Erythroblast (primary cell): ENCODE measurements at regions not wholly inside any gene's neighbourhood (a gene's known extent, or its start where the extent isn't known, plus 50 kb on each side); places are given as distances from the start of the nearest gene placed in this dataset.
"Not testable (repeated sequence)": the region's sequence is repeated elsewhere in the genome, so short reads cannot be mapped to it uniquely, and the experiment has no call there.

Experiments
- DNase-seq, 2 experiments: peaks; one replicate each; lab custom pipeline; 2025; lab: John Stamatoyannopoulos, UW
- GATA1 ChIP-seq: IDR thresholded peaks from 2 replicates; pipeline ENCODE4 v1.6.1; 2011; ENCODE audit warnings: low read depth, mild to moderate bottlenecking, control low read depth, low read length, moderate library complexity
- POLR2A ChIP-seq: IDR thresholded peaks from 2 replicates; pipeline ENCODE4 v1.6.1; 2011; ENCODE audit warnings: mild to moderate bottlenecking, low read length

- TF ChIP-seq GATA1 = no peak
- no peak for DNase-seq
Measured at GRCh38 chr2:41024816-41025215, 572.9 kb upstream of the SLC8A1 start.

DNA sequence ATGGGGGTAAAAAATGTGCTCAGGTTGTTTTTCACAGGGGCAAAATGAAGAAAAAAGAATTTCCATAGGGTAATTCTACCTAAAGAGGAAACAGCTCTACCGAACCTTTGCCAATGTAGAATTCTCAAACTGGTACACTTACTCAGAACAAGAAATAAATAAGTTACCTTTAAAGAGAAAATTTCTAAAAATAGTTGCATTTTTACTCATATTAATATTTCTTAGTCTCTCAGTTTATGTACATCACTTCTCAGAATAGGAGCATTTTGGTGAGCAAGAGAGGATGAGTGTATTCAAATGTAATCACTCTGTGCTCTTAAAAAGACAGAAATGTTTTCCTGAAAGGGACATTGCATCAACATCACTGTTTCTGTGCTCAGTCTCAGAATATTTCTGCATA is 574.7 kb upstream of the SLC8A1 start:
- DNase-seq = no peak
- TF ChIP-seq GATA1 (no peak), POLR2A (no peak)

DNA sequence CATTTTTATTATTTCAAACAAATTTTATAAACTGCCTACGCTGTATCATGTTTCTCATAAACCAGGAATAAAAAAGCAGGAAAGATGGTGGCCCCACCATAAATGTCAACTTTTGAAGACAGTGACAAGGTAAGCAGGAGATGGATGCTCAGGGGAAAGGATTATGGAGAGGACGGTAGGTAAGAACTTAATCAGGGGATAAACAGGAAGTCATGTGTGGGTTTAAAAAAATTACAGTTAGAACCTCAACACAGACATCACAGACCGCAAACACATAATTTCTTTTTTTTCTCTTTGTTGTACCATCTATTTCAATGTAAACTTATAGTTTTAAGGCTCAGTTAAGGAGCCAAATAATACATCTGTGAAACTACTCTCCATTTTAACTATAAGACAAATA is 575.2 kb upstream of the SLC8A1 start:
- DNase-seq = no peak
- no peak for TF ChIP-seq POLR2A
- no peak for TF ChIP-seq GATA1

DNA sequence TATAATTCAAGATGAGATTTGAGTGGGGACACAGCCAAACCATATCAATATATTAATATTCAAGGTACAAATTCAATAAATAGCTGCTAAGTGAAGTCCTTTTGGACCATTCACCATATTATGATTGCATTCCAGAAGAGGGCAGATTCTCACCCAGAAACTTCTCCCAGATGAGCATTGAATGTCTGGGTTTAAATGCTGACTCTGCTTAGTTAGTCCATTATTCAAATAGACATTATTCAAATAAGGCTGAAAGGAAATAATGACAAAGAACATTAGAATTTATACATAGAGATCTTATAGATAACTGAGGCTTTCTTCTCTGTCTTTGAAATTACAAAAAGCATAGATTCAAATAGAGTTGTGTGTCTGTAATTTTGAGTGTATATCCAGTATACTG is 579.4 kb upstream of the SLC8A1 start:
- no peak for DNase-seq
- no peak for TF ChIP-seq GATA1

DNA sequence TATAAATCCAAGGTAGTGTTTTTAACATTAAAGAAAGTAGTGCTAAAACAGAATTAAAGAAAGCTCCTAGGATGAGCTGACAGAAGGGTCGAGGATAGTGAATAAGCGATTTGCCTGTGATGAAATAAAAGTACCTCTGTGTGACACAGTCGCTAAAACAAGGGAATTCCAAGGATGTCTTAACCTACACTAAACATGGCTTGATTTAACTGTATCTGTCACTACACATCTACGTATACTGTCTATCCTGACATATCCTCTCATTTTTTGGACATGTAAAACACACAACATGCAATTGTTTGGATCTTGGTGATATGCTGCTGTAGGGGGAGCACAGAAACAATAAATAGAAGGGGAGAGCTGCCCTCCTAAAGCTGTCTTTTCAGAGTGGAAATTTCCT is 580.8 kb upstream of the SLC8A1 start:
- TF ChIP-seq POLR2A (no peak), GATA1 (no peak)
- no peak for DNase-seq

- TF ChIP-seq GATA1 (no peak), POLR2A (no peak)
- no peak for DNase-seq
Measured at GRCh38 chr2:41033127-41033526, 581.2 kb upstream of the SLC8A1 start.

GRCh38 chr2:41038408-41038807 is 586.5 kb upstream of the SLC8A1 start:
- TF ChIP-seq POLR2A = no peak
- TF ChIP-seq GATA1 = no peak
- no peak for DNase-seq

- not testable (repeated sequence) for DNase-seq
Measured at GRCh38 chr2:41039750-41040149, 587.9 kb upstream of the SLC8A1 start.

- TF ChIP-seq GATA1 (no peak), POLR2A (no peak)
- no peak for DNase-seq
Measured at GRCh38 chr2:41040782-41041520, 589.1 kb upstream of the SLC8A1 start.

- TF ChIP-seq GATA1 (no peak), POLR2A (no peak)
Measured at GRCh38 chr2:41042343-41042742, 590.5 kb upstream of the SLC8A1 start.

GRCh38 chr2:41061356-41061755 is 609.5 kb upstream of the SLC8A1 start:
- DNase-seq = no peak
- TF ChIP-seq GATA1 (no peak), POLR2A (no peak)

More at GRCh38 chr2:41042343-41042742, 590.5 kb upstream of the SLC8A1 start:
- DNase-seq = no peak

DNA sequence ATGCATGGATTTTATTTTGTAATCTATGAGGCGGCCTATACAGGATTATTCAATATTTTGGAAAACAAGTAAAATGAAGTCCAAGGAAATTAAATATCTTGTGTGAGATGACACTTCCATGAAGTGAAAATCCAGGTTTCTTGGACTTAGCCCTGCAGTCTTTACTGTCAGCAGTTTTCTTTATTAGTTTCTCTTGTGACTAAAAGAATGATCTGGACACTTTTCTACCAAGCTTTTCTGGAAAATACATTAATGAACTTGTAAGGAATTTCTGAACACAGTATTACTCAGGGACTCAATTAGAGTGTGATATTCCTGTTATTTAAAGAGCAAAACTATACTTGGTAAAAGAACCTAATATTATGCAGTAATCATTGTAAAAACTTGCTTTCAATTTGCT is 610.4 kb upstream of the SLC8A1 start:
- no peak for DNase-seq
- TF ChIP-seq POLR2A = no peak
- TF ChIP-seq GATA1 = no peak

GRCh38 chr2:41066168-41066567 is 614.3 kb upstream of the SLC8A1 start:
- TF ChIP-seq POLR2A (no peak), GATA1 (no peak)
- no peak for DNase-seq

GRCh38 chr2:41068740-41069139 is 616.9 kb upstream of the SLC8A1 start:
- no peak for DNase-seq
- TF ChIP-seq POLR2A = no peak
- TF ChIP-seq GATA1 = no peak

DNA sequence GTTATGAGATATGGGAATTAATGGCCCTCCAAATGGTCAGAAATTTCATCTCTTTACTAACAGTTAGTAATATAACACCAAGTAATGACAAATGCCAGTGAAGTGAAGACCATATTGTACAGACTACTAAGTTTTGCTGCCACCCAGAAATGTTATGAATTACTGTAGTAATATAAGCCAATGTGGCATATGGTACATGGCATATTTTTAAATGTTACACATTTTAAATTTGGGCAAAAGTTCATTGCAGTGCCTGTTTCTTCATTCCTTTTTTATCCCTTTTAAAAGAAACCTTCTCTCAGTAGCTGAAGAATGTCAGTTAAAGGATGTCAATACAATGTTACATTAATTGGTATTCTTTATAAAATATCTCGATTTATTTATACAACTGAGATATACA is 626.5 kb upstream of the SLC8A1 start:
- DNase-seq = no peak
- no peak for TF ChIP-seq POLR2A
- no peak for TF ChIP-seq GATA1

DNA sequence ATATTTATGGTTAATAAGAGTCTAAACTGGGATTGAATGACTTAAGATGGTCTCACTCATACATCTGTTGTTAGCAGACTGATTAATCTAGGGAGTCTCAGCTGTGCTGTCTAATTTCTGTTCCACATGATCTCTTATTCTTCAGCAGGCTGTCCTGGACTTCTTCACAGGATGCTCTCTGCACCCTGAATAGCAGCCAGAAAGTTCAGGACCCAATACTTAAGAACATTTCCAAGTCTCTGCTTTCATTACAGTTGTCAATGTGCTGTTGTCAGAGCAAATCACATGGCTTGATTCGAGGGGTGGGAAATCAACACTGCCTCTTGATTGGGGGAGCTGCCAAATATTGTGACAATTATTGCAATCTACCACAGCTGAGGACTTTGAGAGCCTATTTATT is 627.1 kb upstream of the SLC8A1 start:
- no peak for DNase-seq
- no peak for TF ChIP-seq GATA1
- TF ChIP-seq POLR2A = no peak
